HCT116 (cell line): ENCODE measurements at regions not wholly inside any gene's neighbourhood (a gene's known extent, or its start where the extent isn't known, plus 50 kb on each side); places are given as distances from the start of the nearest gene placed in this dataset.
"Not testable (repeated sequence)": the region's sequence is repeated elsewhere in the genome, so short reads cannot be mapped to it uniquely, and the experiment has no call there.

Experiments
- ATAC-seq: fragments of 200-7000 bp; cut with Tn5 transposase; 2 replicates; pipeline ENCODE4 v1.9.1; 2020; ENCODE audit warnings: mild to moderate bottlenecking, moderate library complexity
- BruUV-seq: library from RNA; stranded (reverse); fragments of 400-500 nt; replicated peaks from 2 replicates; lab custom pipeline; 2021; lab: Mats Ljungman, UMichigan
- CTCF ChIA-PET: fragments of 300-600 bp; sonication (Branson Sonifier 250); formaldehyde crosslinking; loops from one replicate; lab custom pipeline; 2021; ENCODE audit warnings: antibody characterized with exemption; lab: Charles Lee
- POLR2A ChIA-PET: fragments of 300-600, 350-600 bp; sonication (Branson Sonifier 250); formaldehyde crosslinking; loops from one replicate; lab custom pipeline; 2021; ENCODE audit warnings: antibody characterized with exemption; lab: Charles Lee
- RAD21 ChIA-PET, 2 experiments: fragments of 300-600 bp; sonication (Branson Sonifier 250); formaldehyde crosslinking; loops; one replicate each; lab custom pipeline; 2023; ENCODE audit warnings: low total read pairs in 2 of 2; ENCODE audit not compliant: uncharacterized antibody in 2 of 2, unreplicated experiment in 2 of 2, low non-redundant PET in 1 of 2; lab: Charles Lee
- DNase-seq: peaks from one replicate; pipeline ENCODE4 v3.0.0-alpha.2; 2010; ENCODE audit warnings: low read depth, low spot score
- H2AFZ ChIP-seq: fragments of 200-600 bp; shearing (Covaris generic), sonication (generic); 2 replicates; pipeline ENCODE4 v1.6.1; 2017; ENCODE audit warnings: low read depth, mixed run types, mixed read lengths, antibody characterized with exemption, low read length; ENCODE audit not compliant: poor library complexity, severe bottlenecking
- H3K27ac ChIP-seq: 2 replicates; pipeline ENCODE4 v1.5.1; 2012; ENCODE audit warnings: low read depth, low read length
- H3K27me3 ChIP-seq: fragments of 200-600 bp; sonication (generic); 2 replicates; pipeline ENCODE4 v1.6.1; 2016; ENCODE audit warnings: mixed run types, low read length, mixed read lengths; ENCODE audit not compliant: insufficient read depth
- H3K36me3 ChIP-seq, 2 experiments: fragments of 200-500 bp in 1 of 2; fragments of 200-600 bp in 1 of 2; sonication (Bioruptor generic) in 1 of 2; sonication (generic) in 1 of 2; 2 replicates each; pipeline versions ENCODE4 v1.5.1 to v1.6.1; 2014 to 2016; ENCODE audit warnings: low read length in 2 of 2, inconsistent platforms in 1 of 2, mixed read lengths in 1 of 2, mixed run types in 1 of 2; ENCODE audit not compliant: insufficient read depth in 2 of 2, control insufficient read depth in 1 of 2
- H3K4me1 ChIP-seq, 2 experiments: fragments of 200-600 bp in 1 of 2; sonication (generic) in 1 of 2; 2 replicates each; pipeline versions ENCODE4 v1.5.1 to v1.6.1; 2012 to 2017; ENCODE audit warnings: low read length in 2 of 2, inconsistent platforms in 1 of 2, mild to moderate bottlenecking in 1 of 2, mixed read lengths in 1 of 2, mixed run types in 1 of 2, moderate library complexity in 1 of 2; ENCODE audit not compliant: insufficient read depth in 2 of 2, control insufficient read depth in 1 of 2
- H3K4me2 ChIP-seq: fragments of 200-600 bp; sonication (generic); 2 replicates; pipeline ENCODE4 v1.6.1; 2017; ENCODE audit warnings: mixed run types, low read length, mixed read lengths
- H3K4me3 ChIP-seq, 2 experiments: fragments of 200-600 bp in 1 of 2; sonication (generic) in 1 of 2; replicated peaks in 1 of 2; 2 replicates each; pipeline ENCODE4 v1.5.1; 2011 to 2016; ENCODE audit warnings: low read length in 2 of 2, control low read depth in 1 of 2, low read depth in 1 of 2, mild to moderate bottlenecking in 1 of 2, mixed read lengths in 1 of 2, mixed run types in 1 of 2
- H3K79me2 ChIP-seq: fragments of 200-600 bp; sonication (generic); 2 replicates; pipeline ENCODE4 v1.6.1; 2017; ENCODE audit warnings: mild to moderate bottlenecking, mixed run types, low read length, moderate library complexity, mixed read lengths; ENCODE audit not compliant: insufficient read depth
- H3K9ac ChIP-seq: fragments of 200-600 bp; sonication (generic); 2 replicates; pipeline ENCODE4 v1.6.1; 2016; ENCODE audit warnings: low read length, mixed read lengths
- H3K9me2 ChIP-seq: fragments of 200-600 bp; sonication (generic), shearing (Covaris generic); 2 replicates; pipeline ENCODE4 v1.6.1; 2017; ENCODE audit warnings: mixed run types, mild to moderate bottlenecking, moderate library complexity; ENCODE audit not compliant: insufficient read depth
- H3K9me3 ChIP-seq, 2 experiments: fragments of 200-500 bp in 1 of 2; fragments of 200-600 bp in 1 of 2; sonication (Bioruptor generic) in 1 of 2; sonication (generic) in 1 of 2; 2 replicates each; pipeline ENCODE4 v1.6.1; 2014 to 2017; ENCODE audit warnings: low read length in 2 of 2, mixed read lengths in 2 of 2, inconsistent platforms in 1 of 2, low read depth in 1 of 2, mild to moderate bottlenecking in 1 of 2, mixed run types in 1 of 2, moderate library complexity in 1 of 2; ENCODE audit not compliant: control insufficient read depth in 1 of 2, insufficient read depth in 1 of 2
- H4K20me1 ChIP-seq: fragments of 200-600 bp; sonication (generic), shearing (Covaris generic); 2 replicates; pipeline ENCODE4 v1.6.1; 2017; ENCODE audit warnings: mixed run types, mild to moderate bottlenecking, moderate library complexity; ENCODE audit not compliant: insufficient read depth
- CEBPB ChIP-seq: IDR thresholded peaks from 2 replicates; pipeline ENCODE4 v1.6.1; 2012; ENCODE audit warnings: low read depth
- CTCF ChIP-seq, 3 experiments: fragments of 200-600 bp in 1 of 3; sonication (generic) in 1 of 3; IDR thresholded peaks in 2 of 3; conservative IDR thresholded peaks in 1 of 3; 2 replicates each; pipeline ENCODE4 v1.5.1; 2012 to 2017; ENCODE audit warnings: low read depth in 2 of 3, low read length in 2 of 3, antibody characterized with exemption in 1 of 3, borderline replicate concordance in 1 of 3, control low read depth in 1 of 3, mild to moderate bottlenecking in 1 of 3, mixed read lengths in 1 of 3, mixed run types in 1 of 3, moderate library complexity in 1 of 3; ENCODE audit not compliant: insufficient read depth in 1 of 3
- SIN3A ChIP-seq: IDR thresholded peaks from 2 replicates; pipeline ENCODE4 v1.6.1; 2012; ENCODE audit warnings: low read depth
- SP1 ChIP-seq: IDR thresholded peaks from 2 replicates; pipeline ENCODE4 v1.6.1; 2012; ENCODE audit warnings: low read depth
- SRF ChIP-seq: IDR thresholded peaks from 2 replicates; pipeline ENCODE4 v1.6.1; 2012; ENCODE audit warnings: low read depth
- intact Hi-C: fragments of 100-400 bp; cut with micrococcal nuclease; formaldehyde crosslinking; loops from 2 replicates; pipeline ENCODE4 v1.10.0; 2022

- Histone ChIP-seq H3K27me3 (no peaks in the 10 kb centered on the region), H3K4me1 (peaks cover 0 to 14% of the 10 kb centered on the region in 2 experiments; a peak in 1 of 4 replicates), H3K9me2 (no peaks in the 10 kb centered on the region), H3K27ac (no peak overlapping the region), H3K4me2 (no peak overlapping the region), H4K20me1 (no peaks in the 10 kb centered on the region), H3K9ac (no peak overlapping the region), H3K9me3 (no peaks in the 10 kb centered on the region; a peak in 1 of 4 replicates), H3K36me3 (no peaks in the 10 kb centered on the region), H3K79me2 (no peaks in the 10 kb centered on the region), H3K4me3 (no peak overlapping the region), H2AFZ (no peak overlapping the region)
- TF ChIP-seq SRF (no peak), SIN3A (no peak), CTCF (IDR thresholded peaks at IDR 0.05 in 2 of 3, conservative IDR thresholded peaks at IDR 0.05 in 1 of 3; ENCODE audit: borderline replicate concordance in 1 of 3, insufficient read depth in 1 of 3, low read depth in 2 of 3, low read length in 2 of 3) (no peak), CEBPB (no peak), SP1 (no peak)
- BruUV-seq, result no TSS peak
- RAD21 ChIA-PET, result no interaction called here
- DNase-seq (no peak), ATAC-seq (no peak)
- POLR2A ChIA-PET, result no interaction called here
- CTCF ChIA-PET, result no interaction called here
- intact Hi-C loops, result no loop called here
Observed at GRCh38 chr9:33731625-33732024, 63.7 kb upstream of the PRSS3 start.

- H3K9me3 ChIP-seq, H3K36me3 ChIP-seq, POLR2A ChIA-PET, H3K4me3 ChIP-seq, H2AFZ ChIP-seq, DNase-seq, ATAC-seq, BruUV-seq, H3K27ac ChIP-seq, CTCF ChIA-PET, H3K4me2 ChIP-seq, RAD21 ChIA-PET, intact Hi-C loops, H3K9me2 ChIP-seq, H3K9ac ChIP-seq, H3K79me2 ChIP-seq, H4K20me1 ChIP-seq, H3K27me3 ChIP-seq: not testable (repeated sequence)
- peaks cover 0 to 17% of the 10 kb centered on the region in 2 experiments; a peak in 1 of 4 replicates for H3K4me1 ChIP-seq
Observed at GRCh38 chr9:33734247-33734940, 61.0 kb upstream of the PRSS3 start.

- H3K27me3 ChIP-seq, DNase-seq, BruUV-seq, H3K9me3 ChIP-seq, H4K20me1 ChIP-seq, ATAC-seq, H2AFZ ChIP-seq, RAD21 ChIA-PET, H3K4me3 ChIP-seq, H3K9ac ChIP-seq, H3K36me3 ChIP-seq, H3K9me2 ChIP-seq, H3K79me2 ChIP-seq, POLR2A ChIA-PET, H3K27ac ChIP-seq: not testable (repeated sequence)
- Histone ChIP-seq H3K4me2 (peak overlapping the region; percentile 27; the same call in 1 of the 2 replicates), H3K4me1 (peaks cover 0 to 17% of the 10 kb centered on the region in 2 experiments; a peak in 1 of 4 replicates)
- intact Hi-C loops, result loop anchor here (5.0 kb wide), 1 partner anchor 337 kb away; no protein-coding TSS in a partner anchor
- CTCF ChIA-PET, result interaction anchor here (0.7 kb wide), 1 partner anchor 111 kb away, joined by 3 read pairs; no protein-coding TSS in a partner anchor
Observed at GRCh38 chr9:33734941-33735835, 60.2 kb upstream of the PRSS3 start.
